ENCODE measurements at regions not wholly inside any gene's neighbourhood (a gene's known extent, or its start where the extent isn't known, plus 50 kb on each side); places are given as distances from the start of the nearest gene placed in this dataset.

GRCh38 chr18:10285283-10285640 lies 169.2 kb upstream of the APCDD1 start:
- H3K4me1 Mint-ChIP-seq (ENCODE audit: low read depth), result no peaks in the 10 kb centered on the region
- peaks cover 2% of the 10 kb centered on the region for H3K36me3 Mint-ChIP-seq (ENCODE audit: low read depth)
- TF ChIP-seq, protein P1, sequence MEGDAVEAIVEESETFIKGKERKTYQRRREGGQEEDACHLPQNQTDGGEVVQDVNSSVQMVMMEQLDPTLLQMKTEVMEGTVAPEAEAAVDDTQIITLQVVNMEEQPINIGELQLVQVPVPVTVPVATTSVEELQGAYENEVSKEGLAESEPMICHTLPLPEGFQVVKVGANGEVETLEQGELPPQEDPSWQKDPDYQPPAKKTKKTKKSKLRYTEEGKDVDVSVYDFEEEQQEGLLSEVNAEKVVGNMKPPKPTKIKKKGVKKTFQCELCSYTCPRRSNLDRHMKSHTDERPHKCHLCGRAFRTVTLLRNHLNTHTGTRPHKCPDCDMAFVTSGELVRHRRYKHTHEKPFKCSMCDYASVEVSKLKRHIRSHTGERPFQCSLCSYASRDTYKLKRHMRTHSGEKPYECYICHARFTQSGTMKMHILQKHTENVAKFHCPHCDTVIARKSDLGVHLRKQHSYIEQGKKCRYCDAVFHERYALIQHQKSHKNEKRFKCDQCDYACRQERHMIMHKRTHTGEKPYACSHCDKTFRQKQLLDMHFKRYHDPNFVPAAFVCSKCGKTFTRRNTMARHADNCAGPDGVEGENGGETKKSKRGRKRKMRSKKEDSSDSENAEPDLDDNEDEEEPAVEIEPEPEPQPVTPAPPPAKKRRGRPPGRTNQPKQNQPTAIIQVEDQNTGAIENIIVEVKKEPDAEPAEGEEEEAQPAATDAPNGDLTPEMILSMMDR (IDR thresholded peaks at IDR 0.05), result no peak
- no peak overlapping the region for H3K4me3 Mint-ChIP-seq (ENCODE audit: unreplicated experiment)
- no peak overlapping the region for H3K27ac Mint-ChIP-seq (ENCODE audit: unreplicated experiment)
- peaks cover 11% of the 10 kb centered on the region for H3K9me3 Mint-ChIP-seq (ENCODE audit: low read depth)
- peaks cover 2% of the 10 kb centered on the region for H3K27me3 Mint-ChIP-seq (ENCODE audit: low read depth)
- DNase-seq (ENCODE audit: low spot score), result no peak

DNA sequence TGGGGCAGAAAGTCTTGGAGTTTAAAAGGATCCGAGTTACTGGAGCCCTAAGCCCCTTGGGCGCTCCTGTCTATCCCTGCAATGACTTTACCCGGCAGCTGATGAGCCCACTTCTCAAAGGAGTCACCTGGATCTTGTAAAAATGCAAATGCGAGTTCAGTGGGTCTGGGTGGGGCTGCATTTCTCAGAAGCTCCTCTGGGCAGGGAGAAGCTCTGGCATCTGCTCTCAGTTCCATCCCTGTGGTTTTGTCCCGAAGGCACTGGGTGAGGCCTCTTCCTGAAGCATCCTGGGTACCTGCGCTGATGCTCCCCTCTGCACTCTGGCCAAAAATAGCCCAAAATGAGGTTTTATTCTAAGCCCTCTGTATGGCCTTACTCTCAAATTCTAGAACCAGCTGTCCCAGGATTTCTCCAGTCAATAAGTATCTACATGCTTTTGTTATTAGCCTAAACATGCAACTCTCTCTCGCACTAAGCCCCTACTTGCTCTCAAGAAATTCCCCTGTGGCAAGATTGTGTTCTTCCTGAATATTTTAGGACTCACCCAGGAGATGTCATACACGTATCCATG lies 167.8 kb upstream of the APCDD1 start:
- Mint-ChIP-seq H3K27me3 (ENCODE audit: low read depth) (peaks cover 2% of the 10 kb centered on the region), H3K4me1 (ENCODE audit: low read depth) (peaks cover under 1% of the 10 kb centered on the region), H3K27ac (ENCODE audit: unreplicated experiment) (no peak overlapping the region), H3K4me3 (ENCODE audit: unreplicated experiment) (no peak overlapping the region), H3K36me3 (ENCODE audit: low read depth) (peaks cover 2% of the 10 kb centered on the region), H3K9me3 (ENCODE audit: low read depth) (peaks cover 11% of the 10 kb centered on the region)
- TF ChIP-seq, protein P1 (IDR thresholded peaks at IDR 0.05), result no peak
- no peak for DNase-seq (ENCODE audit: low spot score)

DNA sequence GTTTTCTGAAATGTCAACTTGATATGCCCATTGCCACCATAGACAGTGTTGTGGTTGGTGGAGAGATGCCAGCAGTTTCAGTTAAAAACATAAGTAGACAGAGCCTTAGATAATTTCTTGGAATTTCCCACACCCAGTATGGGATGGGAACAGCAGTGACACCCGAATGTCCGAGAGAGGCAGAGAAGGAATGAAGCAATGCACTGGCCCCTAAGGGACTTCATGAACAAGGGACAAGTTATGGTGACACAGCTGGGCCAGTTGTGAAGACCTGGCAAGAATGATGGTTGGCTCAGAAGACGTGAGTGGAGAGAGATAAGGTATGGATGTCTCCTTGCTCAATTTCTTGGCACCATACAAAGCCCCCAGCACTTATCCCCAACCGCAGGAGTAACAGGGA lies 165.2 kb upstream of the APCDD1 start:
- H3K4me1 Mint-ChIP-seq (ENCODE audit: low read depth), result peaks cover 3% of the 10 kb centered on the region
- no peak overlapping the region for H3K4me3 Mint-ChIP-seq (ENCODE audit: unreplicated experiment)
- H3K27ac Mint-ChIP-seq (ENCODE audit: unreplicated experiment), result no peak overlapping the region
- H3K9me3 Mint-ChIP-seq (ENCODE audit: low read depth), result peaks cover 11% of the 10 kb centered on the region
- no peaks in the 10 kb centered on the region for H3K27me3 Mint-ChIP-seq (ENCODE audit: low read depth)
- TF ChIP-seq, protein P1 (IDR thresholded peaks at IDR 0.05), result no peak
- DNase-seq (ENCODE audit: low spot score), result no peak
- H3K36me3 Mint-ChIP-seq (ENCODE audit: low read depth), result peaks cover 2% of the 10 kb centered on the region

DNA sequence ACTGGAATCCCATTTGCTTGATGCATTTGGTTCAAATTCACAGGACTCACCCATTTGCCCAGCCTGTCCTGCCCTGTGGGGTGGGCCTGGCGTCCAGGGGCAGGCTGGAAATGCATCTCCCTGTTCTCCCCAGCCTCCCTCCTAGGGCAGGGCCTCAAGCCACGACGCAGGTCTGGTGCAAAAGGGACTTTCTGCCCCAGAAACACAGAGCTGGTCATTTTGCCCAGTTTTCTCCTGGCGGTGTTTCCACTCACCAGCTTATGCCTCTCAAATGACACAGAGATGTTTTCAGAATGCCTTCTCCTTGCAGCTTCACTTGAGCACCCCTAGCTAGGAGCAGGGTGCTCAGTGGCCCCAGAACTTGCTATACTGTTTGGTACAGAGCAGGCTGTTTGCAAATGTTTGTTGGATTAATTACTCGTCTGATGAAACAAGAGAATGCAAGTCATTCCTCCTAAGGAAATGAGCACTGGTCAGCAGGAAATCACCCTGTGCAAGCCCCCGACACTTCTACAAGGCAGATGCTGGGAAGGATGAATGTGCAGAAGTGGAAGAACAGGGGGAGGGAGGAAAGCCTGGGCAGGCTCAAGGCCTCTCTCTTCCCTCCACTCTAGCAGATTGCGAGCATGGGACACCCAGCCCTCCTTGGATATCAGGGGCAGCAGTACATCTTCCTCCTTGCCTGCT lies 164.3 kb upstream of the APCDD1 start:
- Mint-ChIP-seq H3K4me3 (ENCODE audit: unreplicated experiment) (no peak overlapping the region), H3K9me3 (ENCODE audit: low read depth) (peaks cover 11% of the 10 kb centered on the region), H3K4me1 (ENCODE audit: low read depth) (peaks cover 3% of the 10 kb centered on the region), H3K27ac (ENCODE audit: unreplicated experiment) (no peak overlapping the region), H3K36me3 (ENCODE audit: low read depth) (peaks cover 2% of the 10 kb centered on the region), H3K27me3 (ENCODE audit: low read depth) (no peaks in the 10 kb centered on the region)
- DNase-seq (ENCODE audit: low spot score), result no peak
- TF ChIP-seq, protein P1 (IDR thresholded peaks at IDR 0.05), result no peak

- TF ChIP-seq, protein P1 (IDR thresholded peaks at IDR 0.05), result no peak
- DNase-seq (ENCODE audit: low spot score), result no peak
- no peaks in the 10 kb centered on the region for H3K27me3 Mint-ChIP-seq (ENCODE audit: low read depth)
- H3K27ac Mint-ChIP-seq (ENCODE audit: unreplicated experiment), result no peak overlapping the region
- peaks cover 11% of the 10 kb centered on the region for H3K9me3 Mint-ChIP-seq (ENCODE audit: low read depth)
- no peak overlapping the region for H3K4me3 Mint-ChIP-seq (ENCODE audit: unreplicated experiment)
- peaks cover 3% of the 10 kb centered on the region for H3K4me1 Mint-ChIP-seq (ENCODE audit: low read depth)
- peaks cover 2% of the 10 kb centered on the region for H3K36me3 Mint-ChIP-seq (ENCODE audit: low read depth)
Measured at GRCh38 chr18:10290638-10291235, 163.7 kb upstream of the APCDD1 start.

All from chondrocyte (in vitro differentiated cells).